ENCODE measurements at regions not wholly inside any gene's neighbourhood (a gene's known extent, or its start where the extent isn't known, plus 50 kb on each side); places are given as distances from the start of the nearest gene placed in this dataset.

- H3K27me3 ChIP-seq (replicated peaks; ENCODE audit: control insufficient read depth, insufficient read depth, low read length) = no peaks in the 10 kb centered on the region
- no peaks in the 10 kb centered on the region for H3K36me3 ChIP-seq (ENCODE audit: control insufficient read depth, insufficient read depth, low read length, severe bottlenecking)
- H3K4me3 ChIP-seq (ENCODE audit: low read length) = no peak overlapping the region
- H3K4me1 ChIP-seq (ENCODE audit: control insufficient read depth, insufficient read depth, low read length) = peaks cover 13% of the 10 kb centered on the region
- no peak for DNase-seq (ENCODE audit: low read depth)
- H3K9me3 ChIP-seq (ENCODE audit: control insufficient read depth, low read length) = no peaks in the 10 kb centered on the region
- H3K9ac ChIP-seq (ENCODE audit: low read length) = no peak overlapping the region
Observed at GRCh38 chr14:44653641-44654040, 146.6 kb upstream of the FSCB start.

GRCh38 chr14:44652640-44653039 is 145.6 kb upstream of the FSCB start:
- Histone ChIP-seq H3K4me3 (ENCODE audit: low read length) (no peak overlapping the region), H3K36me3 (ENCODE audit: control insufficient read depth, insufficient read depth, low read length, severe bottlenecking) (no peaks in the 10 kb centered on the region), H3K27me3 (replicated peaks; ENCODE audit: control insufficient read depth, insufficient read depth, low read length) (no peaks in the 10 kb centered on the region), H3K9me3 (ENCODE audit: control insufficient read depth, low read length) (no peaks in the 10 kb centered on the region), H3K9ac (ENCODE audit: low read length) (no peak overlapping the region), H3K4me1 (ENCODE audit: control insufficient read depth, insufficient read depth, low read length) (peaks cover 11% of the 10 kb centered on the region)
- DNase-seq (ENCODE audit: low read depth) = no peak

- Histone ChIP-seq H3K9ac (ENCODE audit: low read length) (no peak overlapping the region), H3K4me3 (ENCODE audit: low read length) (no peak overlapping the region), H3K36me3 (ENCODE audit: control insufficient read depth, insufficient read depth, low read length, severe bottlenecking) (no peaks in the 10 kb centered on the region), H3K4me1 (ENCODE audit: control insufficient read depth, insufficient read depth, low read length) (no peaks in the 10 kb centered on the region), H3K27me3 (replicated peaks; ENCODE audit: control insufficient read depth, insufficient read depth, low read length) (no peaks in the 10 kb centered on the region), H3K9me3 (ENCODE audit: control insufficient read depth, low read length) (no peaks in the 10 kb centered on the region)
- no peak for DNase-seq (ENCODE audit: low read depth)
Observed at GRCh38 chr14:44649061-44649460, 142.0 kb upstream of the FSCB start.

- DNase-seq (ENCODE audit: low read depth) = no peak
- no peaks in the 10 kb centered on the region for H3K4me1 ChIP-seq (ENCODE audit: control insufficient read depth, insufficient read depth, low read length)
- H3K9me3 ChIP-seq (ENCODE audit: control insufficient read depth, low read length) = no peaks in the 10 kb centered on the region
- H3K9ac ChIP-seq (ENCODE audit: low read length) = no peak overlapping the region
- H3K27me3 ChIP-seq (replicated peaks; ENCODE audit: control insufficient read depth, insufficient read depth, low read length) = no peaks in the 10 kb centered on the region
- no peak overlapping the region for H3K4me3 ChIP-seq (ENCODE audit: low read length)
- H3K36me3 ChIP-seq (ENCODE audit: control insufficient read depth, insufficient read depth, low read length, severe bottlenecking) = no peaks in the 10 kb centered on the region
Observed at GRCh38 chr14:44640416-44640815, 133.3 kb upstream of the FSCB start.

- Histone ChIP-seq H3K4me1 (ENCODE audit: control insufficient read depth, insufficient read depth, low read length) (no peaks in the 10 kb centered on the region), H3K9ac (ENCODE audit: low read length) (no peak overlapping the region), H3K36me3 (ENCODE audit: control insufficient read depth, insufficient read depth, low read length, severe bottlenecking) (no peaks in the 10 kb centered on the region), H3K4me3 (ENCODE audit: low read length) (no peak overlapping the region), H3K27me3 (replicated peaks; ENCODE audit: control insufficient read depth, insufficient read depth, low read length) (no peaks in the 10 kb centered on the region), H3K9me3 (ENCODE audit: control insufficient read depth, low read length) (no peaks in the 10 kb centered on the region)
- no peak for DNase-seq (ENCODE audit: low read depth)
Observed at GRCh38 chr14:44639781-44640385, 132.8 kb upstream of the FSCB start.

GRCh38 chr14:44634692-44635091 is 127.6 kb upstream of the FSCB start:
- H3K9me3 ChIP-seq (ENCODE audit: control insufficient read depth, low read length) = no peaks in the 10 kb centered on the region
- DNase-seq (ENCODE audit: low read depth) = no peak
- H3K36me3 ChIP-seq (ENCODE audit: control insufficient read depth, insufficient read depth, low read length, severe bottlenecking) = no peaks in the 10 kb centered on the region
- H3K27me3 ChIP-seq (replicated peaks; ENCODE audit: control insufficient read depth, insufficient read depth, low read length) = no peaks in the 10 kb centered on the region
- H3K9ac ChIP-seq (ENCODE audit: low read length) = no peak overlapping the region
- H3K4me3 ChIP-seq (ENCODE audit: low read length) = no peak overlapping the region
- H3K4me1 ChIP-seq (ENCODE audit: control insufficient read depth, insufficient read depth, low read length) = no peaks in the 10 kb centered on the region

GRCh38 chr14:44626423-44626822 is 119.3 kb upstream of the FSCB start:
- Histone ChIP-seq H3K9me3 (ENCODE audit: control insufficient read depth, low read length) (no peaks in the 10 kb centered on the region), H3K9ac (ENCODE audit: low read length) (no peak overlapping the region), H3K27me3 (replicated peaks; ENCODE audit: control insufficient read depth, insufficient read depth, low read length) (no peaks in the 10 kb centered on the region), H3K4me1 (ENCODE audit: control insufficient read depth, insufficient read depth, low read length) (no peaks in the 10 kb centered on the region), H3K36me3 (ENCODE audit: control insufficient read depth, insufficient read depth, low read length, severe bottlenecking) (no peaks in the 10 kb centered on the region), H3K4me3 (ENCODE audit: low read length) (no peak overlapping the region)
- no peak for DNase-seq (ENCODE audit: low read depth)

GRCh38 chr14:44625098-44625497 is 118.0 kb upstream of the FSCB start:
- Histone ChIP-seq H3K9ac (ENCODE audit: low read length) (no peak overlapping the region), H3K27me3 (replicated peaks; ENCODE audit: control insufficient read depth, insufficient read depth, low read length) (no peaks in the 10 kb centered on the region), H3K36me3 (ENCODE audit: control insufficient read depth, insufficient read depth, low read length, severe bottlenecking) (no peaks in the 10 kb centered on the region), H3K4me3 (ENCODE audit: low read length) (no peak overlapping the region), H3K4me1 (ENCODE audit: control insufficient read depth, insufficient read depth, low read length) (peaks cover 8% of the 10 kb centered on the region), H3K9me3 (ENCODE audit: control insufficient read depth, low read length) (no peaks in the 10 kb centered on the region)
- DNase-seq (ENCODE audit: low read depth) = no peak

GRCh38 chr14:44620121-44621019 is 113.3 kb upstream of the FSCB start:
- DNase-seq (ENCODE audit: low read depth) = no peak
- no peaks in the 10 kb centered on the region for H3K27me3 ChIP-seq (replicated peaks; ENCODE audit: control insufficient read depth, insufficient read depth, low read length)
- no peaks in the 10 kb centered on the region for H3K36me3 ChIP-seq (ENCODE audit: control insufficient read depth, insufficient read depth, low read length, severe bottlenecking)
- no peak overlapping the region for H3K9ac ChIP-seq (ENCODE audit: low read length)
- H3K9me3 ChIP-seq (ENCODE audit: control insufficient read depth, low read length) = no peaks in the 10 kb centered on the region
- peaks cover 16% of the 10 kb centered on the region for H3K4me1 ChIP-seq (ENCODE audit: control insufficient read depth, insufficient read depth, low read length)
- H3K4me3 ChIP-seq (ENCODE audit: low read length) = no peak overlapping the region

- Histone ChIP-seq H3K36me3 (ENCODE audit: control insufficient read depth, insufficient read depth, low read length, severe bottlenecking) (no peaks in the 10 kb centered on the region), H3K4me1 (ENCODE audit: control insufficient read depth, insufficient read depth, low read length) (peaks cover 16% of the 10 kb centered on the region), H3K9me3 (ENCODE audit: control insufficient read depth, low read length) (no peaks in the 10 kb centered on the region)
Observed at GRCh38 chr14:44616204-44616603, 109.1 kb upstream of the FSCB start.

GRCh38 chr14:44613061-44613712 is 106.1 kb upstream of the FSCB start:
- Histone ChIP-seq H3K9me3 (ENCODE audit: control insufficient read depth, low read length) (no peaks in the 10 kb centered on the region), H3K4me1 (ENCODE audit: control insufficient read depth, insufficient read depth, low read length) (no peaks in the 10 kb centered on the region), H3K9ac (ENCODE audit: low read length) (no peak overlapping the region), H3K36me3 (ENCODE audit: control insufficient read depth, insufficient read depth, low read length, severe bottlenecking) (no peaks in the 10 kb centered on the region), H3K27me3 (replicated peaks; ENCODE audit: control insufficient read depth, insufficient read depth, low read length) (no peaks in the 10 kb centered on the region), H3K4me3 (ENCODE audit: low read length) (no peak overlapping the region)
- DNase-seq (ENCODE audit: low read depth) = no peak

More at GRCh38 chr14:44616204-44616603, 109.1 kb upstream of the FSCB start:
- H3K4me3 ChIP-seq (ENCODE audit: low read length) = no peak overlapping the region
- H3K9ac ChIP-seq (ENCODE audit: low read length) = no peak overlapping the region
- H3K27me3 ChIP-seq (replicated peaks; ENCODE audit: control insufficient read depth, insufficient read depth, low read length) = no peaks in the 10 kb centered on the region
- DNase-seq (ENCODE audit: low read depth) = no peak
